IPS DF 6.9 (cell line): ENCODE measurements at regions not wholly inside any gene's neighbourhood (a gene's known extent, or its start where the extent isn't known, plus 50 kb on each side); places are given as distances from the start of the nearest gene placed in this dataset.
"Not testable (repeated sequence)": the region's sequence is repeated elsewhere in the genome, so short reads cannot be mapped to it uniquely, and the experiment has no call there.

Experiments used
- DNase-seq: peaks from one replicate; pipeline ENCODE4 v3.0.0-alpha.2; 2013; ENCODE audit warnings: low read depth, low spot score
- H3K27ac ChIP-seq: one replicate; pipeline ENCODE4 v1.5.1; 2013; ENCODE audit warnings: low read length, control low read depth
- H3K27me3 ChIP-seq: 2 replicates; pipeline ENCODE4 v1.6.1; 2013; ENCODE audit warnings: mild to moderate bottlenecking, low read length; ENCODE audit not compliant: control insufficient read depth, insufficient read depth
- H3K36me3 ChIP-seq: 2 replicates; pipeline ENCODE4 v1.6.1; 2013; ENCODE audit warnings: low read length; ENCODE audit not compliant: control insufficient read depth, insufficient read depth
- H3K4me1 ChIP-seq: 2 replicates; pipeline ENCODE4 v1.6.1; 2013; ENCODE audit warnings: low read length; ENCODE audit not compliant: control insufficient read depth, insufficient read depth
- H3K4me3 ChIP-seq: 2 replicates; pipeline ENCODE4 v1.5.1; 2013; ENCODE audit warnings: mild to moderate bottlenecking, low read length
- H3K9me3 ChIP-seq: 2 replicates; pipeline ENCODE4 v1.6.1; 2013; ENCODE audit warnings: low read length, inconsistent platforms; ENCODE audit not compliant: control insufficient read depth, insufficient read depth
- WGBS: extraction: QIAGEN DNeasy Blood & Tissue Kit; methylation state at CpG from one replicate; pipeline ENCODE4 v1.1.7; 2013; ENCODE audit warnings: mixed read lengths, missing lambda C conversion rate; ENCODE audit not compliant: insufficient read length, insufficient coverage; 5-methylcytosine and 5-hydroxymethylcytosine counted together

DNA sequence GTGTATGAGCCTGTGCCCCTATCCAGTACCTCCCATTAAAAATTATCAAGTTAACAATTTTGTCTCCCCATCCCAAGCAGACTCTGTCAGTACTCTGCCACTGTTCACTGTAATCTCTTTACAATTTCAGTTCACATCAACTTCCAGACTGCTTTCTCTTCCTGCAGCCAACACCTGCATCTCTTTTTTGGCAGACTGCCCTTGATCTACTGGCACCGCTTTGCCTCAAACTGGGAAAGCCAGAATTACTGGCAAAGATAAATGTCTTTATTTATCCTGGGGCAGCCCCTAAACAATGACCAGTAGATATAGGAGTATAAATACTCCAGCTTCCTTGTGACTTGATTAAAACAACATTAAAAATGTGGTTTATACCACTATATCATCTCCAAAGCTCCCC is 494.1 kb downstream of the ZNF385D start:
- H3K4me1 ChIP-seq, result no peaks in the 10 kb centered on the region

DNA sequence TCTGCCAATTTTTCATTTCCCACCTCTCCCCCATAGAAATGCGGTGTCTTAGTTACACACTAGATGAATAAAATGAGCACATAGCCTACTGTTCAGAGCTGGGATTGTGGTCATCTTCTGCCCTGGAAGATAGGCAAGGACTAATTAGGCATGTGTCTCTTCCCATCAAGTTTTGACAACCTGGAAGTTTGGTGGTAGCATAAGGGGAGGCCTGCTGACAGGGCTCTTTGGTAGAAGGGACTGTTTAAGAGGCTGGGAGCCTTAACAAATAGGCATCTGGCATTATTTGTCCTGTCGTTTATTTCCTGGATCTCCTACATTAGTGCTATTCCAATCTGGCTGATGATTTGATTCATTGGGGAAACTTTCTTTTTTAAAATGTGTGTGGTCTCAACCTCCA is 512.3 kb downstream of the ZNF385D start:
- Histone ChIP-seq H3K27me3 (no peaks in the 10 kb centered on the region), H3K36me3 (no peaks in the 10 kb centered on the region), H3K4me1 (no peaks in the 10 kb centered on the region), H3K9me3 (no peaks in the 10 kb centered on the region), H3K4me3 (no peak overlapping the region), H3K27ac (no peak overlapping the region)
- no CpG with 5 or more reads among the region's 2 CpGs for WGBS
- DNase-seq, result no peak

More for the DNA sequence above, 494.1 kb downstream of the ZNF385D start:
- H3K36me3 ChIP-seq, result no peaks in the 10 kb centered on the region
- H3K9me3 ChIP-seq, result no peaks in the 10 kb centered on the region
- no peak overlapping the region for H3K4me3 ChIP-seq
- WGBS, result no CpG with 5 or more reads among the region's 1 CpG
- DNase-seq, result no peak
- H3K27me3 ChIP-seq, result no peaks in the 10 kb centered on the region
- no peak overlapping the region for H3K27ac ChIP-seq

DNA sequence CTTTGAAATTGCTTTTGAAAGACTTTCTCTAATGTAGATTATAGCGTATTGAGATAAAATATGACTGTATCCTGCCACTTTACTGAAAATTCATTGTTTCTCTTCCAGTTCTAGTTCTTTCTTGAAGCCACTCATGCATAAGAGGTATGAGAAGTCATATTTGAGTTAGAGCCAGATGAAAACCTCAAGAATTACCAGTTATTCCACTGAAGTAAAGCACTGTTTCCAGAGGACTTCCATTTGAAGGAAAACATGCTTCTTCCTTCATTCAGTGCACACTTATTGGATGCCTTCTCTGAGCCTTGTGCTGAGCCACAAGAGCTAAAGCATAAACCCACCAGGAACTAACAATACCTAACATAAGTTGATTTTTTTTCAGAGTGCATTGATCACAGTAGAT is 513.4 kb downstream of the ZNF385D start:
- Histone ChIP-seq H3K4me3 (no peak overlapping the region), H3K27ac (no peak overlapping the region), H3K36me3 (no peaks in the 10 kb centered on the region), H3K9me3 (no peaks in the 10 kb centered on the region), H3K27me3 (no peaks in the 10 kb centered on the region), H3K4me1 (no peaks in the 10 kb centered on the region)
- DNase-seq, result no peak
- no CpG with 5 or more reads among the region's 1 CpG for WGBS

DNA sequence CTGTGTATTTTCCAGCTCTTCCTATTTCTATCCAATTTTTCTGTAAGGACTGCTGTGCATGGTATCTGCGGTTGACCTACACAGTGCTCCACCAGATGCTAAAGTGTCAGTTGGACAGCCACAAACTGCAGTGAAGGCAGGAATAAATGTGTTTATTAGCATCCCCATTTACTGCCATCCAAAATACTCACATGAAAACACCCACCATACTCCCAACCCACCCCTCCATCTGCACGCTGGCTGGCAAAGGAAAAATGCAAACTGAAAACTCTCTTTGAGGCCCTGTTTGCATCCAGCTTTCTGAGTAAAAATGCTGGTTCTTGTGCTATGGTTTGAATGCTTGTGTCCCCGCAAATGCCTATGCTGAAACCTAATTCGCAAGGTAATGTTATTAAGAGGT is 515.5 kb downstream of the ZNF385D start:
- H3K4me3 ChIP-seq, result no peak overlapping the region
- no CpG with 5 or more reads among the region's 4 CpGs for WGBS
- H3K4me1 ChIP-seq, result no peaks in the 10 kb centered on the region
- H3K27me3 ChIP-seq, result no peaks in the 10 kb centered on the region
- H3K36me3 ChIP-seq, result no peaks in the 10 kb centered on the region
- no peak for DNase-seq
- no peaks in the 10 kb centered on the region for H3K9me3 ChIP-seq
- no peak overlapping the region for H3K27ac ChIP-seq

DNA sequence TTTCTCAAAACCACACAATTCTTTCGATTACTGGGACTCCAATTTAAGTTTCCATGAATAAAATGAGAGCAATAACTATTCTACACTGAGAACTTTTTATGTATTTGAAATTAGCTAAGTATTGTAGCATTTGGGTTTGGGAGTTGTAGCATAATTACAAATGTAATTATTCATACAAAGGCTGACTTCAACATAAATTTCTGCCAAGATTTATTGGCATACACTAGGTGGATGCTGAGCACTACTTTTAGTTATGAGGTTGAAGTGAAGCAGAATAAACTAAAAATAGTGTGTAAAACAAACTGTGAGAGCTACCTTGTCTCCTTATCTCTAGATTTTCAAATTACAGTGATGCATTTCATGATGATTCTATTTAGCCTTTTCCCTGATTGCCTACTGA is 516.1 kb downstream of the ZNF385D start:
- H3K4me3 ChIP-seq, result no peak overlapping the region
- no peaks in the 10 kb centered on the region for H3K36me3 ChIP-seq
- DNase-seq, result no peak
- no peaks in the 10 kb centered on the region for H3K27me3 ChIP-seq
- H3K4me1 ChIP-seq, result no peaks in the 10 kb centered on the region
- no peaks in the 10 kb centered on the region for H3K9me3 ChIP-seq
- H3K27ac ChIP-seq, result no peak overlapping the region
- WGBS, result no CpG with 5 or more reads among the region's 1 CpG

DNA sequence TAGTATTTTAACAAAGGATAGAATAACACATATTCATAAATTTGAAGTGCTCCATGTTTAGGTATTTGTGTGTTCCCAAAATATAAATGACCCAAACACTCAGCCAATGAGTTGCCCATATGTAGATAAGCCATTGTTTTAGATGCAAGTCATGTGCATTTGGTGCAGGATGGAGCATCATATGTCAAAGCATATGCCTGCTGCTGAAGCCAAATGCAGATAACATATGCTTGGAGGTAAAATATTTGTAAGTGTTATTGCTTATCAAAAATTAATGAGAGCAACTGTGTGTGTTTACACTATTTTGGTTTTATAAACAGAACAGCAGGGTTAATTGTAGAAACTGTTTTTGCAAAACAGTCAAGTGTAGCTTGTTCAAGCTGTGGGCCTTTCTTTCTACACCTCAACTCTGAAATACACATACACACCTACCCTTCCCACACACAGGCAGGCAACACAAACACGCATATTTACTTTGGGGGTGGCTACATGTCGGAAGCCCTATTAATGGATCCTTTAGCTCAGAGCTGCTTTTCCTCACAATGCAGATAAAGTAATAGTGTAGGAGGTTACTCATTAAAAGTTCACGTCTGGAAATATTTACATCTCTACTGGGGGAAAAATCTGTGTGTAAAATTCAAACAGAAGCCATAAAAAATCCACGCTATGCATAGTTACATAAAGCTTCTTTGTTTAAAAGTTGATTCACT is 521.4 kb downstream of the ZNF385D start:
- Histone ChIP-seq H3K27me3 (no peaks in the 10 kb centered on the region), H3K4me3 (no peak overlapping the region), H3K27ac (no peak overlapping the region), H3K36me3 (no peaks in the 10 kb centered on the region), H3K4me1 (no peaks in the 10 kb centered on the region), H3K9me3 (no peaks in the 10 kb centered on the region)
- no CpG with 5 or more reads among the region's 4 CpGs for WGBS
- DNase-seq, result no peak

DNA sequence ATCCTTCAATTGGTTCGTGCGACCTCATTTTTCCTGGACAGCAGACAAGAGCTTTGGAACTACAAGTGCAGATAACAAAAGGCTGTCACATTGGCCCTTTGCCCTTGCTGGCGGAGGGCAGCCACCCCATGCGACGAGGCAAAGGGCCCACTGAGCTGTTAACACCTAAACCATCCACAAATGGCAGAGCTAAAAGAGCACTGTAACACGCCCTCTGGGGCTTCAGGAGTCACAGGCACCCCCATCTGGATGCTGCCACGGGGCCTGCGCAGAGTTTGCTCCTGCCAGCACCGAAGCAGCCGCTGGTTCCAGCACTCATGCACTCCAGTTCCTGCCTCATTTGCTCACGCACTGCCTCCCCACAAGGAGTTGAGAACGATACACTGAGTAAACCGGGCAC is 524.9 kb downstream of the ZNF385D start:
- H3K9me3 ChIP-seq, result no peaks in the 10 kb centered on the region
- no peak overlapping the region for H3K4me3 ChIP-seq
- WGBS, result no CpG with 5 or more reads among the region's 13 CpGs
- H3K27ac ChIP-seq, result no peak overlapping the region
- H3K36me3 ChIP-seq, result no peaks in the 10 kb centered on the region
- H3K27me3 ChIP-seq, result no peaks in the 10 kb centered on the region
- no peaks in the 10 kb centered on the region for H3K4me1 ChIP-seq
- DNase-seq, result no peak

DNA sequence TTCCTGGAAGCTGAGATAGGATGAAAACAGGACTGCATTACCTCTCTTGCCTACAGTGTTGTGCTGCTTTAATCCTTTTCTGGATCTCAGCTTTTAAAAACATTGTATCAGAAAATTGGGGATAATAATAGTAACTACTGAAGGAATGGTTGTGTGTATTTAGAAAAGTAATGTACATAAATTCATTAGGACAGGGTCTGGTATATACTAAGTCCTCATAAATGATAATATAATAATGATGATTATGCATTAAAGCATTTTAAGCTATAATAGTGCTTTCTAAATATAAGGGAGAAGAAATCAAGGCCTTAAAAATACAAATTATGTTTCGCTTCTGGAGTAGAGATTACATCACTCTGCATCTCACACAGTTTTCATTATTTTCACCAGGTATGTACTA is 530.1 kb downstream of the ZNF385D start:
- DNase-seq, result no peak
- no peaks in the 10 kb centered on the region for H3K27me3 ChIP-seq
- H3K4me1 ChIP-seq, result no peaks in the 10 kb centered on the region
- no peaks in the 10 kb centered on the region for H3K9me3 ChIP-seq
- H3K27ac ChIP-seq, result no peak overlapping the region
- no peak overlapping the region for H3K4me3 ChIP-seq
- no CpG with 5 or more reads among the region's 1 CpG for WGBS
- H3K36me3 ChIP-seq, result no peaks in the 10 kb centered on the region

DNA sequence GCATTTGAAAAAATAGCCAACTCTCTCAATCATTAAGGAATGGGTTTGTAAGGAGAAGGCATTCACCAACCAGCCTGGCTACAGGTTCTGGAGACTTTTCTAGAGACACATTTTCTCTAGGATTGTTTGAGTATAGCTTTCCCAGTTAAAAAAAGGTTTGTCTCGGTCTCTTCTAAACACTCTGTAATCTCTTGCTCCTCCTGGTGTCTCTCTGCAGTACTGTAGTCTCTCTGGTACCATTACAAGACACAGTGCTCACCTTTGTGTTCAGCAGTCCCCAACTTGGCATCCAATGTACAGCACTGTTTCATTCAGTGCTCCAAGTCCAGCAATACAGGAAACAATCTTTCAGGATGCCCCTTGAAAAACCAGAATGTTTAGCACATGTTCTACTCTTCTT is 534.4 kb downstream of the ZNF385D start:
- WGBS, result no CpG with 5 or more reads among the region's 1 CpG
- DNase-seq, result peak; percentile 18
- Histone ChIP-seq H3K27ac (no peak overlapping the region), H3K4me1 (no peaks in the 10 kb centered on the region), H3K36me3 (no peaks in the 10 kb centered on the region), H3K9me3 (no peaks in the 10 kb centered on the region), H3K4me3 (no peak overlapping the region), H3K27me3 (no peaks in the 10 kb centered on the region)

DNA sequence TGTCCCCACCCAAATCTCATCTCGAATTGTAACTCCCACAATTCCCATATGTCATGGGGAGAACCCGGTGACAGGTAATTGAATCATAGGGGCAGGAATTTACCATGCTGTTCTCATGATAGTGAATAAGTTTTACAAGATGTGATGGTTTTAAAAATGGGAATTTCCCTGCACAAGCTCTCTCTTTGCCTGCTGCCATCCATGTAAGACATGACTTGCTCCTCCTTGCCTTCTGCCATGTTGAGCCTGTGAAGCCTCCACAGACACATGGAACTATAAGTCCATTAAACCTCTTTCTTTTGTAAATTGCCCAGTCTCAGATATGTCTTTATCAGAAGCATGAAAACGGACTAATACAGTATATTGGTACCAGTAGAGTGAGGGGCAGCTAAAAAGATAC is 546.9 kb downstream of the ZNF385D start:
- not testable (repeated sequence) for H3K27me3 ChIP-seq, H3K27ac ChIP-seq, H3K4me3 ChIP-seq, DNase-seq, H3K9me3 ChIP-seq, H3K4me1 ChIP-seq, H3K36me3 ChIP-seq
- no CpG with 5 or more reads among the region's 3 CpGs for WGBS

DNA sequence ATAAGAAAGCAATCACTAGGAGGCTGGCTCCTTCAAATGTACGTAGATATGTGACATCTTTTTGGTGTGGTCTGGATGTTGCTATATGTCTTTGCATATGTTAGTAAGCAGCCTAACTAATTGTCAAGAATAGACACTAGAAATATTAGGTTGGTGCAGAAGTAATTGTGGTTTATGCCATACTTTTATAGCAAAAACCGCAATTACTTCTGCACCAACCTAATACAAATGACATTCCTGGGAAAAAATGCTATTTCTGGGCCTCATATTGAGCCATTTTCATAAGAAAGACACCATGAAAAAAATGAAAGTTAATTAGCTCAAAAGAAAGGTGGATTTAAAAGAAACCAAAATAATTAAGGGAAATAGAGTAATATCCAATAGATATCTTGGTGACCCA is 555.8 kb downstream of the ZNF385D start:
- Histone ChIP-seq H3K27me3 (no peaks in the 10 kb centered on the region), H3K4me1 (no peaks in the 10 kb centered on the region), H3K9me3 (no peaks in the 10 kb centered on the region), H3K36me3 (no peaks in the 10 kb centered on the region), H3K4me3 (no peak overlapping the region), H3K27ac (no peak overlapping the region)
- no CpG with 5 or more reads among the region's 2 CpGs for WGBS
- no peak for DNase-seq
